ENCODE measurements at regions not wholly inside any gene's neighbourhood (a gene's known extent, or its start where the extent isn't known, plus 50 kb on each side); places are given as distances from the start of the nearest gene placed in this dataset.

- TF ChIP-seq CTCF (IDR thresholded peaks at IDR 0.05) (no peak), POLR2A (IDR thresholded peaks at IDR 0.05) (no peak)
Measured at GRCh38 chr3:25171897-25172296, 256.2 kb upstream of the RARB start.
